ENCODE measurements at regions not wholly inside any gene's neighbourhood (a gene's known extent, or its start where the extent isn't known, plus 50 kb on each side); places are given as distances from the start of the nearest gene placed in this dataset.

GRCh38 chr7:121452389-121452788, 56.3 kb upstream of the FAM3C start:
- DNase-seq (ENCODE audit: low read depth, low spot score) = no peak
- H3K36me3 ChIP-seq (ENCODE audit: insufficient read depth, low read length) = no peaks in the 10 kb centered on the region
- H3K9ac ChIP-seq (ENCODE audit: insufficient read length) = no peak overlapping the region
- H3K9me3 ChIP-seq (ENCODE audit: low read depth, low read length) = no peaks in the 10 kb centered on the region
- H3K27ac ChIP-seq = no peak overlapping the region
- TF ChIP-seq POLR2AphosphoS5 (IDR thresholded peaks at IDR 0.05; ENCODE audit: borderline replicate concordance, low read depth, low read length) (no peak), EZH2 (IDR thresholded peaks at IDR 0.05) (no peak), FOXP2 (optimal IDR thresholded peaks at IDR 0.05; ENCODE audit: control extremely low read depth, extremely low read length, insufficient read depth) (no peak)
- no peak overlapping the region for H3K4me3 ChIP-seq

- no peak for DNase-seq (ENCODE audit: low read depth, low spot score)
- Histone ChIP-seq H3K27ac (no peak overlapping the region), H3K9ac (ENCODE audit: insufficient read length) (no peak overlapping the region), H3K4me3 (no peak overlapping the region), H3K9me3 (ENCODE audit: low read depth, low read length) (no peaks in the 10 kb centered on the region), H3K36me3 (ENCODE audit: insufficient read depth, low read length) (no peaks in the 10 kb centered on the region)
- TF ChIP-seq FOXP2 (optimal IDR thresholded peaks at IDR 0.05; ENCODE audit: control extremely low read depth, extremely low read length, insufficient read depth) (no peak), POLR2AphosphoS5 (IDR thresholded peaks at IDR 0.05; ENCODE audit: borderline replicate concordance, low read depth, low read length) (no peak), EZH2 (IDR thresholded peaks at IDR 0.05) (no peak)
Measured at GRCh38 chr7:121451367-121452094, 55.4 kb upstream of the FAM3C start.

DNA sequence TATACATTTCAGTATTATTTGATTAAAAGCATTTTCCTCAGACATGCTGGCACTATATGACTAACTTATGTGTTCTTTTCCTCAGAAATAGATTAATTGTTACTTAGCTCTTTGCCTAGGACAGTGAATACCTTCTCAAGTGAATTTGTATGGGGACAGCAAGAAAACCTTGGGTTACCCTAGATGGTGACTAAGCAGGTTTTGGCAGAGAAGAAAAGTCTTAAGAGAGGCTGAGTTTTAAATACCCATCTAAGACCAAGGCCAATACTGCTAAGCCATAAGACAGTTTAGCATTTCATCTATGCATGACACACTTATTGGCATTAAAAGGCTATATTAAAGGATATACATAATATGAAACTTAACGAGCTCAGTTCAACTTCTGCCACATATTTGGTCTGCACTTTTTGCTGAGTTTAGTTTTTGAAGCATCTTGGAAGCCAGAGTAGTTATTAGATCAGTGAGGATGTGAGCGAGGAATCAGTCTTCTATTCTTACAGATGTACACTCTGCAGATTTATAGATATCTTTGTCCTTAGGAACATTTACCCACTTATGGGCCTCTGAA, 54.6 kb upstream of the FAM3C start:
- Histone ChIP-seq H3K9ac (ENCODE audit: insufficient read length) (no peak overlapping the region), H3K36me3 (ENCODE audit: insufficient read depth, low read length) (no peaks in the 10 kb centered on the region), H3K9me3 (ENCODE audit: low read depth, low read length) (no peaks in the 10 kb centered on the region), H3K4me3 (no peak overlapping the region), H3K27ac (no peak overlapping the region)
- TF ChIP-seq FOXP2 (optimal IDR thresholded peaks at IDR 0.05; ENCODE audit: control extremely low read depth, extremely low read length, insufficient read depth) (no peak), POLR2AphosphoS5 (IDR thresholded peaks at IDR 0.05; ENCODE audit: borderline replicate concordance, low read depth, low read length) (no peak), EZH2 (IDR thresholded peaks at IDR 0.05) (no peak)
- DNase-seq (ENCODE audit: low read depth, low spot score) = no peak

DNA sequence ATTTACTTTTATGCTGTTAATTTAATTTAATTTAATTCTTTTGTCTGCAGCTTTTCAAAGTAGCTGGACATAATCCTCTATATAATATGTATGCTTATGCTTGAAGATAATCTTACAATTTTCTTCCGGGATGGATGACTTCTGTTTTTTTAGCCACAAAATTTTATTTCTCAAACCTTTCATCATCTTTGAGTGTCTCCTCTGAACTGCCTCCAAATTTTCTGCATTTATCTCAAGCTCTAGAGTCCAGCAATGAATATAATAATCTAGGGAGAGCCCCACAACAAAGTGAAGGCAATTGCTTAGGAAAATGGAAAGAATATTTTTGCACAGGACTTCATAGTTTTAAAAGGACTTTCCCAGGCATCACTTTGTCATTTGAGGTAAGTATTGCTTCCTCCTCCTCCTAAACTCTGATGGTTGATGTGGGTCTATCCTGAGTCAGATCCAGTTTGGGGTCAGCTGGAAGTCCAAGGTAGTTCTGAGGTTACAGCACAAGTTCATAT, 53.7 kb upstream of the FAM3C start:
- H3K9me3 ChIP-seq (ENCODE audit: low read depth, low read length) = no peaks in the 10 kb centered on the region
- no peak overlapping the region for H3K4me3 ChIP-seq
- no peak for TF ChIP-seq EZH2 (IDR thresholded peaks at IDR 0.05)
- no peak for TF ChIP-seq POLR2AphosphoS5 (IDR thresholded peaks at IDR 0.05; ENCODE audit: borderline replicate concordance, low read depth, low read length)
- TF ChIP-seq FOXP2 (optimal IDR thresholded peaks at IDR 0.05; ENCODE audit: control extremely low read depth, extremely low read length, insufficient read depth) = no peak
- no peak overlapping the region for H3K9ac ChIP-seq (ENCODE audit: insufficient read length)
- DNase-seq (ENCODE audit: low read depth, low spot score) = no peak
- H3K36me3 ChIP-seq (ENCODE audit: insufficient read depth, low read length) = no peaks in the 10 kb centered on the region
- H3K27ac ChIP-seq = no peak overlapping the region

- DNase-seq (ENCODE audit: low read depth, low spot score) = no peak
- no peaks in the 10 kb centered on the region for H3K36me3 ChIP-seq (ENCODE audit: insufficient read depth, low read length)
- TF ChIP-seq EZH2 (IDR thresholded peaks at IDR 0.05) (no peak), FOXP2 (optimal IDR thresholded peaks at IDR 0.05; ENCODE audit: control extremely low read depth, extremely low read length, insufficient read depth) (no peak), POLR2AphosphoS5 (IDR thresholded peaks at IDR 0.05; ENCODE audit: borderline replicate concordance, low read depth, low read length) (no peak)
- H3K27ac ChIP-seq = no peak overlapping the region
- no peak overlapping the region for H3K9ac ChIP-seq (ENCODE audit: insufficient read length)
- no peaks in the 10 kb centered on the region for H3K9me3 ChIP-seq (ENCODE audit: low read depth, low read length)
- no peak overlapping the region for H3K4me3 ChIP-seq
Measured at GRCh38 chr7:121449329-121449728, 53.2 kb upstream of the FAM3C start.

GRCh38 chr7:121448429-121448828, 52.3 kb upstream of the FAM3C start:
- TF ChIP-seq FOXP2 (optimal IDR thresholded peaks at IDR 0.05; ENCODE audit: control extremely low read depth, extremely low read length, insufficient read depth) = no peak
- TF ChIP-seq EZH2 (IDR thresholded peaks at IDR 0.05) = no peak
- TF ChIP-seq POLR2AphosphoS5 (IDR thresholded peaks at IDR 0.05; ENCODE audit: borderline replicate concordance, low read depth, low read length) = no peak
- no peak overlapping the region for H3K9ac ChIP-seq (ENCODE audit: insufficient read length)
- no peak overlapping the region for H3K27ac ChIP-seq
- no peak overlapping the region for H3K4me3 ChIP-seq
- no peak for DNase-seq (ENCODE audit: low read depth, low spot score)
- H3K36me3 ChIP-seq (ENCODE audit: insufficient read depth, low read length) = no peaks in the 10 kb centered on the region
- H3K9me3 ChIP-seq (ENCODE audit: low read depth, low read length) = no peaks in the 10 kb centered on the region

DNA sequence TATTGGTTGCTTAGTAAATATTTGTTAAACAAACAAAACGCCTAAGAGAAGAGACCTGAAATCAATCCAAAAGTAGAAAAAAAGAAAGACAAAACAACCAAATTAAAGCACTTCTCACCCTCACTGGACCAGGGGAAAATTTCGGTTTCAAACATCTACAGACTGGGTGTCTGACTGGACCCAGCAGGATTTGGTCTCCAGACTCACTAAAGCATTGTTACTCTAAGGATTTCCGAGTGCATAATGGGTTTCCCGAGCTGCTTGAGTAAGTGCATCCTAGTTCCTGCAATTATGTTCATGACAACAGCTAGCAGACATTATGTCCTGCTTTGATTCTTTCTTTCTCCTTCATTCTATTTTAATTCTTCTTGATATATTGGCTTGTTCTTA, 51.8 kb upstream of the FAM3C start:
- Histone ChIP-seq H3K4me3 (no peak overlapping the region), H3K36me3 (ENCODE audit: insufficient read depth, low read length) (no peaks in the 10 kb centered on the region), H3K9me3 (ENCODE audit: low read depth, low read length) (no peaks in the 10 kb centered on the region), H3K9ac (ENCODE audit: insufficient read length) (no peak overlapping the region), H3K27ac (no peak overlapping the region)
- TF ChIP-seq EZH2 (IDR thresholded peaks at IDR 0.05) = no peak
- TF ChIP-seq FOXP2 (optimal IDR thresholded peaks at IDR 0.05; ENCODE audit: control extremely low read depth, extremely low read length, insufficient read depth) = no peak
- no peak for DNase-seq (ENCODE audit: low read depth, low spot score)

DNA sequence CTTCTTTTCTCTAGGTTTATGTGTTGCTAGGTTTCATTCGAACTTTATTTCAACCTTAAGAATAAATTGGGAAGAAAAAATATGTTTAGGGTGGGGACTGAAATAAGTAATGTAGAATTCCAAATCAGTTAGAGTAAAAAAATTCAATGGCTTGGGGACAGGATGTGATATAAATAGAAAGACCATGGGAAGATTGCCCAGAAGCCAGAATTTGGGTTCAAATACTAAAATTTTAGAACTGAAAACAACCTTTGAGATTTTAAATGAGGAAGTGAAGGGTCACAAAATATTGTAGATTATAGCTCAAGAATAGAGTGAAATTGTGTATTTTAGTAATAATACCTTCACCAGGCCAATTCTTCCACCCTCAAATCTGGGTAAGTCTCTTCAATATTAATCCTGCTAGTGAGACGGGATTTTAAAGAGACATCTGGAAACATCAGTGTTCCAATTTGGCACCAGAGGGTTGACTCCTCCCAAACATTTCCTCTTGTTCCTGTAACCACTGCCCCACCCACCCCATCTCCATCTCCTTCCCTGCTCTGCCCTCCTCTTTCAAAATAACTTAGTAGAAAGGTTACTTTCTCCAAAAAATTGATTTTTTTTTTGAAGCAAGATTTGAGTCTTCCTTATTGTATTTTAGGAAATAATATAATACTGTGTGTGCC, 51.3 kb upstream of the FAM3C start:
- DNase-seq (ENCODE audit: low read depth, low spot score) = no peak
- Histone ChIP-seq H3K27ac (no peak overlapping the region), H3K9ac (ENCODE audit: insufficient read length) (no peak overlapping the region), H3K9me3 (ENCODE audit: low read depth, low read length) (no peaks in the 10 kb centered on the region), H3K4me3 (no peak overlapping the region), H3K36me3 (ENCODE audit: insufficient read depth, low read length) (no peaks in the 10 kb centered on the region)
- no peak for TF ChIP-seq FOXP2 (optimal IDR thresholded peaks at IDR 0.05; ENCODE audit: control extremely low read depth, extremely low read length, insufficient read depth)
- no peak for TF ChIP-seq EZH2 (IDR thresholded peaks at IDR 0.05)
- no peak for TF ChIP-seq POLR2AphosphoS5 (IDR thresholded peaks at IDR 0.05; ENCODE audit: borderline replicate concordance, low read depth, low read length)

All from SK-N-MC (cell line).